Hematopoietic multipotent progenitor cell treated with erythropoietin and hydrocortisone succinate and interleukin-3 and kit ligand, for 17 days (in vitro differentiated cells): ENCODE measurements at regions not wholly inside any gene's neighbourhood (a gene's known extent, or its start where the extent isn't known, plus 50 kb on each side); places are given as distances from the start of the nearest gene placed in this dataset.
"Not testable (repeated sequence)": the region's sequence is repeated elsewhere in the genome, so short reads cannot be mapped to it uniquely, and the experiment has no call there.

Experiments
- DNase-seq: peaks from one replicate; pipeline ENCODE4 v3.0.0-alpha.2; 2015; ENCODE audit warnings: low spot score

- not testable (repeated sequence) for DNase-seq
Measured at GRCh38 chr12:131659484-131659883, 51.4 kb upstream of the SFSWAP start.

- DNase-seq = not testable (repeated sequence)
Measured at GRCh38 chr12:131659976-131660375, 50.9 kb upstream of the SFSWAP start.

- DNase-seq = not testable (repeated sequence)
Measured at GRCh38 chr12:131660401-131660800, 50.5 kb upstream of the SFSWAP start.
